NCI-H146 (cell line): ENCODE measurements at regions not wholly inside any gene's neighbourhood (a gene's known extent, or its start where the extent isn't known, plus 50 kb on each side); places are given as distances from the start of the nearest gene placed in this dataset.

Experiments used
- DNase-seq: peaks from one replicate; lab custom pipeline; 2025; lab: John Stamatoyannopoulos, UW

GRCh38 chr5:125203912-125204311 is 457.5 kb upstream of the ZNF608 start:
- DNase-seq, result no peak

- DNase-seq, result no peak
These were observed 459.3 kb upstream of the ZNF608 start for GRCh38 chr5:125205601-125206225.

DNA sequence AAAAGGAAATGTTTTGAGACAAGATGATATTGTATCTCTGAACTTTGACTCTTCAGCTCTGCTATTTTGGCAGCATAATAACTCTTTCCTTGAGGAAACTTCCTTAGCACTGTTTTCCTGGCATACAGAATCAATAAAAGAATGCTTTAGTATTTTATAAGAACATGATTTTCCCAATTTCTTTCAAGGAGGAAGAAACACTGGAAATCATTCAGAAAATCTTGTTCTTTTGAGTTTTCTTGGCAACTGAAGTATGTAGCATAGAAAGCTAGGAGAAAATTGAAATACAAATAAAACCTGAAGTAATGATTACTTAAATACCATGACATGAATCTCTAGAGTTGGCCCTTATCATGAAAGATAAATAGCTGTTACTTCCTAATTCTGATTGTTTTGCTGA is 461.4 kb upstream of the ZNF608 start:
- no peak for DNase-seq

- DNase-seq, result no peak
These were observed 463.2 kb upstream of the ZNF608 start for GRCh38 chr5:125209650-125210049.

GRCh38 chr5:125210242-125210947 is 464.0 kb upstream of the ZNF608 start:
- DNase-seq, result no peak

GRCh38 chr5:125214080-125214479 is 467.6 kb upstream of the ZNF608 start:
- no peak for DNase-seq

DNA sequence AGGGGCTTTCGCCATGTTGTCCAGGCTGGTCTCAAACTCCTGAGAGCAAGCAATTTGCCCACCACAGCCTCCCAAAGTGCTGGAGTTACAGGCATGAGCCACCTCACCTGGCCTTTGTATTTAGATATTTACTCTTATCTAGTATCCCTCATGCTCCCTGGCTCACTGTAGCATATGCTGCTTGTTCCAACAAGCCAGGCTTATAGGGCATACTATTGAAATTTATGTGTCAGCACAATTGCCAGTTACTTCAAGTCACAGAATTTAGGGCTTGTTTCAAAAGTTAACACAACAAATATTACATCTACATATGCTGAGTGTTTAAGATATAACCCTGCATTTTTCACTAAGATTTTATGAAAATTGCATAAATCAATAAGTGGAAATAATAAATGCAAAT is 469.2 kb upstream of the ZNF608 start:
- DNase-seq, result no peak

- no peak for DNase-seq
These were observed 473.3 kb upstream of the ZNF608 start for GRCh38 chr5:125219710-125220109.

DNA sequence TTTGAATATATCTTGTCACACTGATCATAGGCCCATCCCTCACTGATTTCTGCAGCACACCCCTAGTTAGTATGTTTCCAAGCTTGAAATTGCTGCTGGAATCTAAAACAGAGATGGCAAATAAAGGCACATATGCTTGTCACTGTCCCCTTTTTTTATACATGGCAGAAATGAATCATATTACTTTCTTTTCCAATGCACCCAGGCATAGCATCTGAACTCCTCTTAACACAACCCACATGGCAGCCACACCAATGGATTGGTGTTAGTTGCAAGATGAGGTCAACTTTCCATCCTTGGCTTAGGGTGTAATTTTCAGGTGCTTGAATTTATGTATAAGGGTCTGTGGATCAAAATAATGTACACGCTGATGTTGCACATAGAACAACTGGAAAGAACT is 473.8 kb upstream of the ZNF608 start:
- DNase-seq, result no peak

- DNase-seq, result no peak
These were observed 476.3 kb upstream of the ZNF608 start for GRCh38 chr5:125222597-125223240.

- no peak for DNase-seq
These were observed 479.0 kb upstream of the ZNF608 start for GRCh38 chr5:125225424-125225823.

GRCh38 chr5:125226825-125227224 is 480.4 kb upstream of the ZNF608 start:
- DNase-seq, result no peak

GRCh38 chr5:125227333-125228095 is 481.1 kb upstream of the ZNF608 start:
- peak; percentile 8 for DNase-seq

DNA sequence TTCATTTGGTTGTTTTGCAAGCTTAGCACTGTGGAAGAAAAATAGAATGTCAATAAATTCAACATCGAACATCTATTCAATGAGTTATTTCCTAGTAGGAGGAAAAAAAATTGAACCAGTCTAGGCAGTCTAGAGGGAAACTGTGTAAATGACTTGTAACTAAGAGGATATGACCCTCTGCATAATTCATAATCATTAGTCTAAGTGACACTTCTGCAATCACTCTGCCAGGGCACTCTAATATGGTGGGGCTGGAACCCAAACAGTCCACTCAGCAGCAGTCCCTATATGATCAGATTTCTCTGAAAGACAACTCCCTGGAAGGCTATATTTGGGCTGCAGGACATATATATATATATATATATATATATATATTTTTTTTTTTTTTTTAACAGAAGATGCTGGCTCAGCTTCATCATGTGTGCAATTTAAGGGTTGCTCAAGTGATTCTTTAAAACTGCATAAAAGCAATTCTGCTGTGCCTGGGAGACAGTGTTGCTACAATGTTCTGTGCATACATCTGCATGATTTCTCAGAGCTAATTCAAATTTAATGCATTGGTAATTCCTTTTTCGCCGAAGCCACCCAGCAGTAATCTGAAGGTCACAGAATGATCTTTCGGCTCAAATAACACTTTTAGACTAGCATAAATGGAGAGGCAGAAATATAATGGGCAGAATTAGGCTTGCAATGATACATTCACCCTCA is 482.1 kb upstream of the ZNF608 start:
- no peak for DNase-seq

GRCh38 chr5:125229556-125229955 is 483.1 kb upstream of the ZNF608 start:
- DNase-seq, result no peak

DNA sequence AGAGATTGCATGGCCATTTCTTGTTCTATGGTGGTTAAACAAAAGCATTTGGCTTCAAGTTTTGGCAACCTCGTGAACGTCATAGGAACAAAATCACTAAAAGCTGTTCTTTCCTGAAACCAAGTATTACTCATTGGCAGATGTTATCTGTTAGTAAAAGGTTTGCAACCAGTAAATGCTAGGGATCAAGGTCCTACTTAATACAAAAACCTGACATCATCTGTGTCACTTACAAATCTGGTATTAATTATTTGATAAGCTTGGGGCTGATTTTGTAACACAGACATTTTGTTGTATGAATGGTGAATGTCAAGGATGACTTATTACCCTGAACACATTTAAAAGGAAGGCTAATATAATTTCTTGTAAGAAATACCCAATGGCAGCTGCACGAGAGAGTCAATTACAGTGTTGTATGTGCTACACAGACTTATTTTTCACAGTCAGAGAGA is 486.4 kb upstream of the ZNF608 start:
- no peak for DNase-seq

DNA sequence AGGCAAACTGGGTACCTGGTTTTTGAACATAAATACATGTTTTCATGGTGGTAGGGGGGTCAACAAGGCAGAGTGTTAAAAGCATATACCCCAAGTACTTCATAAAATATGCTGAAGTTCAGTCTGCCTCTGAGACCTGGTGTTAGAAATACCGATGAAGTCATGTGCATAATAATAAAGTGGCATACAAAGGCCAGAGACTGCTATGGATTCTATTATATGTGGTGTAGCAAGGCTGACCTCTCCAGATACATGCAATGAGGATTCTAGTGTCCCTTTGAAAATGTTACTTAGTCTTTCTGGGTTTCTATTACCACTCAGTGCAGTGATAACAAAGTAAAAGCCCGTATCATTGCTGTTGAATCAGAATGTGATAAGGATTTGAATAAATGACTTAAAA is 487.5 kb upstream of the ZNF608 start:
- no peak for DNase-seq

GRCh38 chr5:125236007-125236406 is 489.6 kb upstream of the ZNF608 start:
- no peak for DNase-seq

DNA sequence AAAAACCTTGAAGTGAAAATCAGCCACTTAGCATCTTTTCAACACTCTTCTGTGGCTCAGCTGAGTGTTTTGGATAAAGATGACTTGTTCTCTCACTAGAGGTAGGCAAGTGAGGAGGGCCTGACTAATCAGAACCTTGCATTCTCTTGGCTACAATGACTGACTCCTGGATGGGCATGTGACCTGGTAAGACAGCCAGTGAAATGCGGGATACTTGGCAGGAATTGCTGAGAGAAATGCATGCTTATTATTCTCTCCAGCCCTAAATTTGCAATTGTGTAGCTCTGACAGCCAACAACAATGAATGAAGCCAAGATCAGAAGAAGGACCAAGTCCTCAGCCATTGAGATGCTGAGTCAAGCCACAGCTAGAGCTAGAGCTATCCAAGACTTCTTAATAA is 490.5 kb upstream of the ZNF608 start:
- no peak for DNase-seq

- no peak for DNase-seq
These were observed 498.1 kb upstream of the ZNF608 start for GRCh38 chr5:125244531-125244930.

- no peak for DNase-seq
These were observed 498.8 kb upstream of the ZNF608 start for GRCh38 chr5:125245216-125245615.

DNA sequence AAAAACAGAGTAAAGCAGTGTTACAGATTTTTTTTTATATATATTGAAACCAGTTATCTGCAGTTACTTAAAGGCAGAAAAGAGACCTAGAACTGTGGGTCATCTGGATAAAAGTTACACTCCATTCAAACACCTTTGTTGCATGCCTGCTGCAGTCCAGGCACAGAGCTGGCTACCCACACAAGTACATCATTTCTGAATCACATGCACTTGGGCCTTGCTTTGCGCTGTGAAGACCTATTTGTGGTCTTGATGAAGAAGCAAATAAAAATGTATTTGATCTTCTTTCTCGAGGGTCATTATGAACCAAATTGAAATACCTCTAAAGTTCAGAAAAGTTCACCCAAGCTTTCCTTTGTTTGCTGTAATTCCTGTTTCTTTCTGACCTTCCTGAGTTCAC is 503.0 kb upstream of the ZNF608 start:
- DNase-seq, result no peak
